ENCODE measurements at regions not wholly inside any gene's neighbourhood (a gene's known extent, or its start where the extent isn't known, plus 50 kb on each side); places are given as distances from the start of the nearest gene placed in this dataset.
"Not testable (repeated sequence)": the region's sequence is repeated elsewhere in the genome, so short reads cannot be mapped to it uniquely, and the experiment has no call there.

DNA sequence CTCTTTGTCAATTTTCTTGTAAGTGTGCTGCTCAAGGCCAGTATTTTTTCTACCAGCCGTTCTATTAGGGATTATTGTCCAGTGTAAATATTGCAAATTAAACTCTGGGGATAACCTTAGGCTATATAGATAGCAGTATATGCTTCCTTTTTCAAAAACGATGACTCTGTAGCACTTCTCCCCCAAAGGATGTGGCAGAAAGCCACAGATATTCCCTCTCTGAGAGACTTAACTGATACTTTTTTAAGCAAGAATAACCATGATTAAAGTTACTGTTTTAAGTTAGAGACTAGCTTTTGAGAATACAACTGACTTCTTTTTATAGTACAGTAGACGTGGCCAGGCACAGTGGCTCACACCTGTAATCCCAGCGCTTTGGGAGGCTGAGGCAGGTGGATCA is 130.0 kb downstream of the FHIP1A start:
- no peak overlapping the region for H2AFZ ChIP-seq
- H3K4me2 ChIP-seq, result no peak overlapping the region
- no peaks in the 10 kb centered on the region for H3K9me3 ChIP-seq (ENCODE audit: low read depth)
- WGBS (ENCODE audit: low lambda C conversion rate, missing lambda C conversion rate), result 91% methylated on average over 4 of the region's 4 CpGs
- H4K20me1 ChIP-seq (ENCODE audit: insufficient read depth, poor library complexity, severe bottlenecking), result no peaks in the 10 kb centered on the region
- no peaks in the 10 kb centered on the region for H3K27me3 ChIP-seq
- DNase-seq (ENCODE audit: low spot score), result no peak
- no peak overlapping the region for H3K4me3 ChIP-seq
- H3K4me1 ChIP-seq (ENCODE audit: insufficient read depth), result peaks cover 14% of the 10 kb centered on the region
- TF ChIP-seq CTCF (IDR thresholded peaks at IDR 0.05; ENCODE audit: poor library complexity) (no peak), EZH2phosphoT487 (IDR thresholded peaks at IDR 0.05; ENCODE audit: low read depth, severe bottlenecking, unreplicated experiment) (no peak), EZH2 (IDR thresholded peaks at IDR 0.05; ENCODE audit: borderline replicate concordance) (no peak)
- H3K79me2 ChIP-seq, result no peaks in the 10 kb centered on the region
- no peak overlapping the region for H3K27ac ChIP-seq
- no peaks in the 10 kb centered on the region for H3K9me2 ChIP-seq (replicated peaks; ENCODE audit: insufficient read depth)
- no peaks in the 10 kb centered on the region for H3K36me3 ChIP-seq (replicated peaks; ENCODE audit: insufficient read depth, low read depth)

DNA sequence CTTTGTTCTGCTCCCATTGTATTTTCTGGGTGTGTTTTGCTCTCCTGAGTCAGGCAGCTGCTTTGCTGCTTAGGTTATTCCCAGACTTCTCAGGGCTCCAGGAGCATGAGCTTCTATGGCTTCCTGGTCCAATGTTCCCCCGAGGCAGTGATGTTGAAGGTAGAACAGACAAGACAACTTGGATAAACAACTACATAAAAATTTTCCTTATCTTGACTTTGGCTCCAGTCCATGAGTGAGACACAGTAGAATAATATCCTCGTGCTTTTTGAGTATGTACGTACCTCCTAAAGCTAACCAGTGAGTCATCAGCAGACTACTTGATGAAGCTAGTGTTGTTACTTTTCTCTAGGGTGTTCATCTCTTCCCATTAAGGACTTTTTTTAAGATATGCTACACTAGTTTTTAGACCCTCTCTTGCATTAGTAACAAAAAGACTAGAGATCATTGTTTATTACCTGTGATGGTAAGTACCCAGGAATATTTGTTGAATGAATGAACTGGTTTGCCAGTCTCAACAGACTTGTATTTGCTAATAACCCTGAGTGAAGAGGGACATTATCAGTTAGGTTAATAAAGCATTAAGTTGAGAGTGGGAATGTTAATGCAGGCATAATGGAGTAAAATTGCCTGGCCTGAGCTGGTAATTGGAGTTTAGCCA is 131.9 kb downstream of the FHIP1A start:
- Histone ChIP-seq H3K79me2 (no peaks in the 10 kb centered on the region), H3K4me3 (no peak overlapping the region), H2AFZ (no peak overlapping the region), H3K4me2 (no peak overlapping the region), H3K9me3 (ENCODE audit: low read depth) (no peaks in the 10 kb centered on the region), H3K27me3 (no peaks in the 10 kb centered on the region), H3K36me3 (replicated peaks; ENCODE audit: insufficient read depth, low read depth) (no peaks in the 10 kb centered on the region), H3K9me2 (replicated peaks; ENCODE audit: insufficient read depth) (no peaks in the 10 kb centered on the region), H3K4me1 (ENCODE audit: insufficient read depth) (peaks cover 14% of the 10 kb centered on the region), H4K20me1 (ENCODE audit: insufficient read depth, poor library complexity, severe bottlenecking) (no peaks in the 10 kb centered on the region), H3K27ac (peak overlapping the region; percentile 47)
- TF ChIP-seq EZH2 (IDR thresholded peaks at IDR 0.05; ENCODE audit: borderline replicate concordance), result no peak
- peak; percentile 70 for DNase-seq (ENCODE audit: low spot score)
- 21% methylated on average over 3 of the region's 3 CpGs for WGBS (ENCODE audit: low lambda C conversion rate, missing lambda C conversion rate)

GRCh38 chr4:151541389-151542071 is 132.6 kb downstream of the FHIP1A start:
- Histone ChIP-seq H3K4me2 (no peak overlapping the region), H2AFZ (no peak overlapping the region), H4K20me1 (ENCODE audit: insufficient read depth, poor library complexity, severe bottlenecking) (no peaks in the 10 kb centered on the region), H3K79me2 (no peaks in the 10 kb centered on the region), H3K9me3 (ENCODE audit: low read depth) (no peaks in the 10 kb centered on the region), H3K27ac (peak overlapping the region; percentile 47), H3K9me2 (replicated peaks; ENCODE audit: insufficient read depth) (no peaks in the 10 kb centered on the region), H3K4me1 (ENCODE audit: insufficient read depth) (peaks cover 14% of the 10 kb centered on the region), H3K27me3 (no peaks in the 10 kb centered on the region), H3K36me3 (replicated peaks; ENCODE audit: insufficient read depth, low read depth) (no peaks in the 10 kb centered on the region), H3K4me3 (no peak overlapping the region)
- DNase-seq (ENCODE audit: low spot score), result no peak
- no peak for TF ChIP-seq EZH2phosphoT487 (IDR thresholded peaks at IDR 0.05; ENCODE audit: low read depth, severe bottlenecking, unreplicated experiment)
- no peak for TF ChIP-seq EZH2 (IDR thresholded peaks at IDR 0.05; ENCODE audit: borderline replicate concordance)
- TF ChIP-seq CTCF (IDR thresholded peaks at IDR 0.05; ENCODE audit: poor library complexity), result no peak
- 42% methylated on average over 6 of the region's 6 CpGs for WGBS (ENCODE audit: low lambda C conversion rate, missing lambda C conversion rate)

GRCh38 chr4:151548708-151549107 is 139.7 kb downstream of the FHIP1A start:
- no peaks in the 10 kb centered on the region for H4K20me1 ChIP-seq (ENCODE audit: insufficient read depth, poor library complexity, severe bottlenecking)
- H2AFZ ChIP-seq, result no peak overlapping the region
- no peaks in the 10 kb centered on the region for H3K36me3 ChIP-seq (replicated peaks; ENCODE audit: insufficient read depth, low read depth)
- H3K4me2 ChIP-seq, result no peak overlapping the region
- H3K27ac ChIP-seq, result no peak overlapping the region
- H3K9me3 ChIP-seq (ENCODE audit: low read depth), result no peaks in the 10 kb centered on the region
- WGBS (ENCODE audit: low lambda C conversion rate, missing lambda C conversion rate), result 87% methylated on average over 8 of the region's 8 CpGs
- H3K4me1 ChIP-seq (ENCODE audit: insufficient read depth), result no peaks in the 10 kb centered on the region
- H3K27me3 ChIP-seq, result no peaks in the 10 kb centered on the region
- no peaks in the 10 kb centered on the region for H3K9me2 ChIP-seq (replicated peaks; ENCODE audit: insufficient read depth)
- H3K79me2 ChIP-seq, result no peaks in the 10 kb centered on the region
- no peak overlapping the region for H3K4me3 ChIP-seq
- no peak for DNase-seq (ENCODE audit: low spot score)
- no peak for TF ChIP-seq CTCF (IDR thresholded peaks at IDR 0.05; ENCODE audit: poor library complexity)
- TF ChIP-seq EZH2phosphoT487 (IDR thresholded peaks at IDR 0.05; ENCODE audit: low read depth, severe bottlenecking, unreplicated experiment), result no peak
- no peak for TF ChIP-seq EZH2 (IDR thresholded peaks at IDR 0.05; ENCODE audit: borderline replicate concordance)

DNA sequence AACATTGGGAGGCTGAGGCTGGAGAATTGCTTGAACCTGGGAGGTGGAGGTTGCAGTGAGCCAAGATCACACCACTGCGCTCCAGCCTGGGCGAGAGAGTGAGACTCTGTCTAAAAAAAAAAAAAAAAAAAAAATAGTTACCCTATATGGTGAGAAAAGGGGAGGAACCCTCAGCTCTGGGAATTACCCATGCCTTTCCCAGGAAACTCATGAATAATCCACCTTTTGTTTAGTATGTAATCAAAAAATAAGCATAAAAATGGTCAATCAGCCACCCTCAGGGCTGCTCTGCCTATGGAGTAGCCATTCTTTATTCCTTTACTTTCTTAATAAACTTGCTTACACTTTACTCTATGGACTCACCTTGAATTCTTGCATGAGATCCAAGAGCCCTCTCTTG is 140.4 kb downstream of the FHIP1A start:
- DNase-seq (ENCODE audit: low spot score); H3K36me3 ChIP-seq (replicated peaks; ENCODE audit: insufficient read depth, low read depth); H3K27me3 ChIP-seq; H3K27ac ChIP-seq; H3K79me2 ChIP-seq; H2AFZ ChIP-seq; H3K4me3 ChIP-seq; H3K4me1 ChIP-seq (ENCODE audit: insufficient read depth); H3K9me3 ChIP-seq (ENCODE audit: low read depth); H3K4me2 ChIP-seq; H3K9me2 ChIP-seq (replicated peaks; ENCODE audit: insufficient read depth); H4K20me1 ChIP-seq (ENCODE audit: insufficient read depth, poor library complexity, severe bottlenecking): not testable (repeated sequence)
- WGBS (ENCODE audit: low lambda C conversion rate, missing lambda C conversion rate), result 84% methylated on average over 2 of the region's 2 CpGs
